Esophagus muscularis mucosa (tissue), 4 donors: ENCODE measurements at regions not wholly inside any gene's neighbourhood (a gene's known extent, or its start where the extent isn't known, plus 50 kb on each side); places are given as distances from the start of the nearest gene placed in this dataset.

Source experiments
- EP300 ChIP-seq: sonication (generic); formaldehyde crosslinking; IDR thresholded peaks from one replicate; pipeline ENCODE4 v1.6.1; 2017; ENCODE audit warnings: antibody characterized with exemption
- POLR2A ChIP-seq: fragments of 450-650 bp; IDR thresholded peaks from one replicate; pipeline ENCODE4 v1.6.1; 2017; ENCODE audit warnings: antibody characterized with exemption, moderate library complexity, mild to moderate bottlenecking, low read depth
- TF ChIP-seq, protein P1 (sequence below), 3 experiments: fragments of 200-600 bp in 2 of 3; fragments of 450-650 bp in 1 of 3; sonication (generic) in 2 of 3; IDR thresholded peaks; one replicate each; pipeline ENCODE4 v1.5.1; 2017 to 2019; ENCODE audit warnings: antibody characterized with exemption in 3 of 3, mild to moderate bottlenecking in 2 of 3, moderate library complexity in 1 of 3

- TF ChIP-seq, protein P1, sequence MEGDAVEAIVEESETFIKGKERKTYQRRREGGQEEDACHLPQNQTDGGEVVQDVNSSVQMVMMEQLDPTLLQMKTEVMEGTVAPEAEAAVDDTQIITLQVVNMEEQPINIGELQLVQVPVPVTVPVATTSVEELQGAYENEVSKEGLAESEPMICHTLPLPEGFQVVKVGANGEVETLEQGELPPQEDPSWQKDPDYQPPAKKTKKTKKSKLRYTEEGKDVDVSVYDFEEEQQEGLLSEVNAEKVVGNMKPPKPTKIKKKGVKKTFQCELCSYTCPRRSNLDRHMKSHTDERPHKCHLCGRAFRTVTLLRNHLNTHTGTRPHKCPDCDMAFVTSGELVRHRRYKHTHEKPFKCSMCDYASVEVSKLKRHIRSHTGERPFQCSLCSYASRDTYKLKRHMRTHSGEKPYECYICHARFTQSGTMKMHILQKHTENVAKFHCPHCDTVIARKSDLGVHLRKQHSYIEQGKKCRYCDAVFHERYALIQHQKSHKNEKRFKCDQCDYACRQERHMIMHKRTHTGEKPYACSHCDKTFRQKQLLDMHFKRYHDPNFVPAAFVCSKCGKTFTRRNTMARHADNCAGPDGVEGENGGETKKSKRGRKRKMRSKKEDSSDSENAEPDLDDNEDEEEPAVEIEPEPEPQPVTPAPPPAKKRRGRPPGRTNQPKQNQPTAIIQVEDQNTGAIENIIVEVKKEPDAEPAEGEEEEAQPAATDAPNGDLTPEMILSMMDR (IDR thresholded peaks at IDR 0.05): no peak
- TF ChIP-seq EP300: no peak
- TF ChIP-seq POLR2A: no peak
Observed at GRCh38 chr13:86377451-86377850, 578.2 kb upstream of the SLITRK6 start.
